ENCODE measurements at regions not wholly inside any gene's neighbourhood (a gene's known extent, or its start where the extent isn't known, plus 50 kb on each side); places are given as distances from the start of the nearest gene placed in this dataset.
A peak's percentile ranks its signal among the peaks of the same experiment; 100 is the strongest.

DNA sequence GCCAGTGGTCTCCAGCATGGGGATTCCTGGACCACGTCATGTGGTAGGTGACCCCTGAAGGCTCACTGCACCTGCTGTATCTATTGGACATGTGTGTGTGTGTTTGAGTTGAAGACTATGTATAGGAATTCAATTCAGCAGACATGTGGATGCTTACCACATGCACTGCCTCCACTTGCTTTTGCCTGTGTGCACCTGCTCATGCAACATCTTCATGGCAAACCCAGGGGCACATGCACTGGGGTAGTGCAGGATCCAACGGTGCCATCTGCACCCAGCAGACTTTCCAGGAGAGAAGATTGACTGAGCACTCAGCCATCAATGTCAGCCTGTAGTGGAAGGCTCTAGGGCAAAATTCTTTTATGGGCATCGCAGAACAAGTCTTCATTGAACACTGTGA is 299.4 kb downstream of the CDH26 start:
- no peak overlapping the region for H3K4me3 Mint-ChIP-seq
- H3K9me3 Mint-ChIP-seq: no peaks in the 10 kb centered on the region
- TF ChIP-seq, protein P1, sequence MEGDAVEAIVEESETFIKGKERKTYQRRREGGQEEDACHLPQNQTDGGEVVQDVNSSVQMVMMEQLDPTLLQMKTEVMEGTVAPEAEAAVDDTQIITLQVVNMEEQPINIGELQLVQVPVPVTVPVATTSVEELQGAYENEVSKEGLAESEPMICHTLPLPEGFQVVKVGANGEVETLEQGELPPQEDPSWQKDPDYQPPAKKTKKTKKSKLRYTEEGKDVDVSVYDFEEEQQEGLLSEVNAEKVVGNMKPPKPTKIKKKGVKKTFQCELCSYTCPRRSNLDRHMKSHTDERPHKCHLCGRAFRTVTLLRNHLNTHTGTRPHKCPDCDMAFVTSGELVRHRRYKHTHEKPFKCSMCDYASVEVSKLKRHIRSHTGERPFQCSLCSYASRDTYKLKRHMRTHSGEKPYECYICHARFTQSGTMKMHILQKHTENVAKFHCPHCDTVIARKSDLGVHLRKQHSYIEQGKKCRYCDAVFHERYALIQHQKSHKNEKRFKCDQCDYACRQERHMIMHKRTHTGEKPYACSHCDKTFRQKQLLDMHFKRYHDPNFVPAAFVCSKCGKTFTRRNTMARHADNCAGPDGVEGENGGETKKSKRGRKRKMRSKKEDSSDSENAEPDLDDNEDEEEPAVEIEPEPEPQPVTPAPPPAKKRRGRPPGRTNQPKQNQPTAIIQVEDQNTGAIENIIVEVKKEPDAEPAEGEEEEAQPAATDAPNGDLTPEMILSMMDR (conservative IDR thresholded peaks at IDR 0.05): no peak
- H3K27ac Mint-ChIP-seq (ENCODE audit: unreplicated experiment): peak overlapping the region; percentile 64
- peaks cover 41% of the 10 kb centered on the region for H3K27me3 Mint-ChIP-seq (ENCODE audit: low read depth)
- no peaks in the 10 kb centered on the region for H3K4me1 Mint-ChIP-seq
- no peak for DNase-seq (ENCODE audit: low read depth, low spot score)
- H3K36me3 Mint-ChIP-seq (ENCODE audit: low read depth): no peaks in the 10 kb centered on the region

DNA sequence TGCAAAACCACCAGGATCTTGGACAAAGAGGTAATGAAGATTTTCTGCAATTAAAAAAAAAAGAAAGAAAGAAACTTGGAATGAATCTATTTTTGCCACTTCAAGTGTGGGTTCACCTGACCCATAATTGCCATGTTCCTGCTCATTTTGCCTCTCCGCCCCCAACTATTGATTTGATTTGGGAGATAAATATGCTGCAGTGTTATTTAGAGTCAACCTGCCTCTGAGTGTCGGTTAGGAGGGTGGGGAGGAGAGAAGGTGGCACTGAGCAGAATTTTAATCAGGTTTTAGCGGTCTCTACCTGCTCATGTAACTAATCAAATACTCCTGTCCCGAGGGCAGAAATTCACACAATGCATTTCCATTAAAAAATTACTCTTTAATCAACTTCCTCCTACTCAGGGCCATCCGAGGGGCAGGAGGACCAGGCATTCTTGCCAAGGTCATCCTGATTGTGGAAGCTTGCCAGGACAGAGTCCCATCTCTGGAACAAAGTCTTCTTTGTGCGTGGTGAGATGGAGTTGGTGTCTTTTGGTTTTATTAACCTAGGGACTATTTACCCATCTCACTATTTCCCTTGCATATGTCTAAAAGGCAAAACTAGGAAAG is 300.1 kb downstream of the CDH26 start:
- no peaks in the 10 kb centered on the region for H3K9me3 Mint-ChIP-seq
- H3K4me1 Mint-ChIP-seq: no peaks in the 10 kb centered on the region
- H3K4me3 Mint-ChIP-seq: no peak overlapping the region
- H3K36me3 Mint-ChIP-seq (ENCODE audit: low read depth): no peaks in the 10 kb centered on the region
- no peak for DNase-seq (ENCODE audit: low read depth, low spot score)
- peaks cover 41% of the 10 kb centered on the region for H3K27me3 Mint-ChIP-seq (ENCODE audit: low read depth)
- TF ChIP-seq, protein P1 (conservative IDR thresholded peaks at IDR 0.05): no peak
- H3K27ac Mint-ChIP-seq (ENCODE audit: unreplicated experiment): no peak overlapping the region

DNA sequence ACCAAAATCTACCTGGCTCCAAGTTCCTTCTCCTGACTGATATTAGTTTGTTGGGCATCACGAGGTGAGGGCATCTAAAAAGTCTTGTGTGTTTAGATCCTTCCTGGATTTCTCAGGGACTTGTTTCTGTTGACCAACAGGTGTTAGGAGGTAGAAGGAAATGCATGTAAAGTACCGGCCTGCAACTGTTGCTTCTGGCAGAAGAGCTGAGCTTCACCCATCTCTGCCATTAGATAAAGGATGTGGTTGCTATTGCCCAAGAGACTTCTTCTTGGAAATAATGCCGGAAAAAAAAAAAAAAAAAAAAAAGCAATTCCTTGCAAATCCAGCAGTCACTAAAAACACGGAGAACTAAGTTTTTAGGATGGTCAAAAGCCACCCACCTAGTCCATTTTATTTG is 303.1 kb downstream of the CDH26 start:
- H3K27me3 Mint-ChIP-seq (ENCODE audit: low read depth): peaks cover 28% of the 10 kb centered on the region
- H3K9me3 Mint-ChIP-seq: no peaks in the 10 kb centered on the region
- H3K4me1 Mint-ChIP-seq: peaks cover 3% of the 10 kb centered on the region
- H3K27ac Mint-ChIP-seq (ENCODE audit: unreplicated experiment): no peak overlapping the region
- H3K36me3 Mint-ChIP-seq (ENCODE audit: low read depth): no peaks in the 10 kb centered on the region
- no peak for DNase-seq (ENCODE audit: low read depth, low spot score)
- no peak overlapping the region for H3K4me3 Mint-ChIP-seq
- TF ChIP-seq, protein P1 (conservative IDR thresholded peaks at IDR 0.05): no peak

DNA sequence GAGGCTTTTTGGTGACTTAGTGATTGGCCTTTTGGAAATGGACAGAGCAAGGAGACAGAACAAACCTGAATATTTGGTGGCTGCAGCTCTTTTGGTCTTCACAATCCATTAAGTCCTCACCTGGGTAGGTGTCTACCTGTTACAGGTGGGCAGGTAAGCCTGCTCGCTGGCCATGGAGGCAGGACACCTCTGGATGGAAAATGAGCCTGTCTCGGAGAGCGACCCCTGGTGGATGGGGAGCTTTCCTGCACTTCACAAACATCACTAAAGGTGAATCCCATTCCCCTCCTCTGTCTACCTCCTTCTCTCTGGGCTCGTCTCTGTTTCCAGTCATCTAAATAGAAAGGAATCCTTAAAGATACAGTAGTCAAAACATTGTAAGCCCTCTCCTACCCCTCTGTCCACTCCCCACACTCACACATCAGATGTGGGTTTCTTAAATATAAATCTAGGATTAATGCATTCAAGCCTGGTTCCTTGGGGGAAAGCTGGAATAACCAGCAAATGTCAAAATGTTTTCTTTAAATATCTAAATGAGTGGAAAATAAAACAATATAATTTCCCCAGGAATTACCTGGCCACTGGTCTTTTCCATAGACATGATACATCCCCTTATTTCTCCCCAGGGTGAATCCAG is 304.9 kb downstream of the CDH26 start:
- H3K27ac Mint-ChIP-seq (ENCODE audit: unreplicated experiment): no peak overlapping the region
- peak; percentile 20 for DNase-seq (ENCODE audit: low read depth, low spot score)
- no peaks in the 10 kb centered on the region for H3K9me3 Mint-ChIP-seq
- TF ChIP-seq, protein P1 (conservative IDR thresholded peaks at IDR 0.05): peak; percentile 73
- peaks cover 3% of the 10 kb centered on the region for H3K4me1 Mint-ChIP-seq
- H3K27me3 Mint-ChIP-seq (ENCODE audit: low read depth): peaks cover 17% of the 10 kb centered on the region
- H3K36me3 Mint-ChIP-seq (ENCODE audit: low read depth): no peaks in the 10 kb centered on the region
- no peak overlapping the region for H3K4me3 Mint-ChIP-seq

DNA sequence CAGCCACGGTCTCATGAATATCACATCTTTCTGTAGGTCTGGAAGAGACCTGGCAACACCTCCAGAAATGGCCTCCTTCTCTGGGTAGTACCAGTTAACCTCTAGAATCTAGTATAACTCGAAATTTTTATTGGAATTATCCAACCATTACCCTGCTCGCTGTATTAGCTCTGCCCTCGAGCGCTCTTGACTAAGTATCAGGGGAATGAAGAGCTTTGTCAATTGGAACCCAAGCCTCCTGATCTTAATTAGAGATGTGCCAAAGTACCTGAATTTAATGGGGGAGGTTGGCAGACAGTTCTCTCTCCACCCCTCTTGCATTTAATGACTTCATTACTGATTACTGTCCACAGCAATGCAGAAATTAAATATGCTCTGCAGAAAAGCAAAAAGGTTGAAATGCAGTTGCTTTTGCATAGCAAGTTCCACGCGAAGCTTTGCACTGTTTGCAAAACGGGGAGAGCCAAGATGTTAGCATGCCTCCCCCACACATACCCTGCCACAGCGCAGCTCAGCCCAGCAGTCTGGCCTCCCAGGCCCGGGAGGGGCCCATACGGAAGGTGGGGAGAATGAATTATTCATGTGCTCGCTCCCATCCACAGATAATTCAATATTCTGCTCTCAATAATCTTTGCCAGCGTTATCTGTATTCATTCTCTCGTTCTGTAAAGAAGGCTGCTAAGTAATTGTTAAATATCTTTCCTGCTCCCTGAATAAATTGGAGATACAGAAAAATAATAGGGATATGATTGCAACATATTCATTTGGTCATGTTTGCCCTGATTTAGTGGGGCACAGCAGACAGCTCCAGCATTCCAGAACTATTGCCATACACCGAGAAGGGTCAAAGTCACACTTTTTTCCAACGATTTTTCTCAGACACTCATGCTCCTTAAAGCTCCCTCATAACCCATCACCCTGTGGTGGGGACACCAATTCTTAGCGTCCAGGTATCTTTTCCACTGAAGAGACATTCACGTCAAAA is 305.8 kb downstream of the CDH26 start:
- no peak for DNase-seq (ENCODE audit: low read depth, low spot score)
- H3K27ac Mint-ChIP-seq (ENCODE audit: unreplicated experiment): no peak overlapping the region
- peaks cover 11% of the 10 kb centered on the region for H3K27me3 Mint-ChIP-seq (ENCODE audit: low read depth)
- H3K9me3 Mint-ChIP-seq: peaks cover 4% of the 10 kb centered on the region
- H3K4me1 Mint-ChIP-seq: peaks cover 3% of the 10 kb centered on the region
- H3K36me3 Mint-ChIP-seq (ENCODE audit: low read depth): no peaks in the 10 kb centered on the region
- TF ChIP-seq, protein P1 (conservative IDR thresholded peaks at IDR 0.05): no peak
- H3K4me3 Mint-ChIP-seq: no peak overlapping the region

All from neural crest cell (in vitro differentiated cells).